ENCODE measurements at regions not wholly inside any gene's neighbourhood (a gene's known extent, or its start where the extent isn't known, plus 50 kb on each side); places are given as distances from the start of the nearest gene placed in this dataset.
A peak's percentile ranks its signal among the peaks of the same experiment; 100 is the strongest.

GRCh38 chrX:13144927-13145655, 100.7 kb upstream of the FAM9C start:
- BruUV-seq (replicated peaks), result no TSS peak
- Histone ChIP-seq H3K27me3 (ENCODE audit: control insufficient read depth, insufficient read depth, low read length) (no peaks in the 10 kb centered on the region), H3K27ac (ENCODE audit: low read length) (no peak overlapping the region), H3K4me1 (ENCODE audit: control insufficient read depth, insufficient read depth, low read length) (no peaks in the 10 kb centered on the region), H3K36me3 (ENCODE audit: control insufficient read depth, insufficient read depth, low read length) (no peaks in the 10 kb centered on the region), H3K4me3 (ENCODE audit: low read depth in 2 of 2, low read length in 2 of 2) (no peak overlapping the region), H3K9me3 (ENCODE audit: control insufficient read depth, insufficient read depth, low read depth, low read length) (no peaks in the 10 kb centered on the region)
- intact Hi-C loops (cut with micrococcal nuclease; ENCODE audit: unreplicated experiment), result no loop called here
- TF ChIP-seq CTCF (IDR thresholded peaks at IDR 0.05) (no peak), SIN3A (IDR thresholded peaks at IDR 0.05; ENCODE audit: borderline replicate concordance, insufficient read depth, low read depth, low read length) (no peak), TCF7L2 (IDR thresholded peaks at IDR 0.05; ENCODE audit: low read depth, low read length) (no peak), POLR2AphosphoS5 (IDR thresholded peaks at IDR 0.05; ENCODE audit: low read depth, low read length) (no peak)
- TF ChIP-seq, protein P1, sequence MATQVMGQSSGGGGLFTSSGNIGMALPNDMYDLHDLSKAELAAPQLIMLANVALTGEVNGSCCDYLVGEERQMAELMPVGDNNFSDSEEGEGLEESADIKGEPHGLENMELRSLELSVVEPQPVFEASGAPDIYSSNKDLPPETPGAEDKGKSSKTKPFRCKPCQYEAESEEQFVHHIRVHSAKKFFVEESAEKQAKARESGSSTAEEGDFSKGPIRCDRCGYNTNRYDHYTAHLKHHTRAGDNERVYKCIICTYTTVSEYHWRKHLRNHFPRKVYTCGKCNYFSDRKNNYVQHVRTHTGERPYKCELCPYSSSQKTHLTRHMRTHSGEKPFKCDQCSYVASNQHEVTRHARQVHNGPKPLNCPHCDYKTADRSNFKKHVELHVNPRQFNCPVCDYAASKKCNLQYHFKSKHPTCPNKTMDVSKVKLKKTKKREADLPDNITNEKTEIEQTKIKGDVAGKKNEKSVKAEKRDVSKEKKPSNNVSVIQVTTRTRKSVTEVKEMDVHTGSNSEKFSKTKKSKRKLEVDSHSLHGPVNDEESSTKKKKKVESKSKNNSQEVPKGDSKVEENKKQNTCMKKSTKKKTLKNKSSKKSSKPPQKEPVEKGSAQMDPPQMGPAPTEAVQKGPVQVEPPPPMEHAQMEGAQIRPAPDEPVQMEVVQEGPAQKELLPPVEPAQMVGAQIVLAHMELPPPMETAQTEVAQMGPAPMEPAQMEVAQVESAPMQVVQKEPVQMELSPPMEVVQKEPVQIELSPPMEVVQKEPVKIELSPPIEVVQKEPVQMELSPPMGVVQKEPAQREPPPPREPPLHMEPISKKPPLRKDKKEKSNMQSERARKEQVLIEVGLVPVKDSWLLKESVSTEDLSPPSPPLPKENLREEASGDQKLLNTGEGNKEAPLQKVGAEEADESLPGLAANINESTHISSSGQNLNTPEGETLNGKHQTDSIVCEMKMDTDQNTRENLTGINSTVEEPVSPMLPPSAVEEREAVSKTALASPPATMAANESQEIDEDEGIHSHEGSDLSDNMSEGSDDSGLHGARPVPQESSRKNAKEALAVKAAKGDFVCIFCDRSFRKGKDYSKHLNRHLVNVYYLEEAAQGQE (IDR thresholded peaks at IDR 0.05; ENCODE audit: insufficient read depth in 1 of 2, low read depth in 2 of 2, low read length in 1 of 2), result no peak
- ChIA-PET CTCF (no interaction called here), POLR2A (no interaction called here)
- no peak for ATAC-seq
- DNase-seq (ENCODE audit: low read depth, low spot score), result no peak
- in situ Hi-C loops (cut with HindIII; ENCODE audit: low pct_unique_long_range_greater_than_20kb, low sequenced_read_pairs), result no loop called here

GRCh38 chrX:13142891-13143290, 98.5 kb upstream of the FAM9C start:
- CTCF ChIA-PET, result no interaction called here
- in situ Hi-C loops (cut with HindIII; ENCODE audit: low pct_unique_long_range_greater_than_20kb, low sequenced_read_pairs), result no loop called here
- no peak for DNase-seq (ENCODE audit: low read depth, low spot score)

More at GRCh38 chrX:13142891-13143290, 98.5 kb upstream of the FAM9C start:
- no TSS peak for BruUV-seq (replicated peaks)
- no peak for ATAC-seq
- H3K36me3 ChIP-seq (ENCODE audit: control insufficient read depth, insufficient read depth, low read length), result no peaks in the 10 kb centered on the region
- POLR2A ChIA-PET, result no interaction called here
- TF ChIP-seq POLR2AphosphoS5 (IDR thresholded peaks at IDR 0.05; ENCODE audit: low read depth, low read length), result no peak
- TF ChIP-seq, protein P1 (IDR thresholded peaks at IDR 0.05; ENCODE audit: insufficient read depth in 1 of 2, low read depth in 2 of 2, low read length in 1 of 2), result no peak
- no peak for TF ChIP-seq CTCF (IDR thresholded peaks at IDR 0.05)
- no peak for TF ChIP-seq SIN3A (IDR thresholded peaks at IDR 0.05; ENCODE audit: borderline replicate concordance, insufficient read depth, low read depth, low read length)
- TF ChIP-seq TCF7L2 (IDR thresholded peaks at IDR 0.05; ENCODE audit: low read depth, low read length), result no peak
- no peaks in the 10 kb centered on the region for H3K4me1 ChIP-seq (ENCODE audit: control insufficient read depth, insufficient read depth, low read length)
- 0 out of 2 replicates have a peak overlapping the region, but pooled peaks have one; percentile 7 for H3K27ac ChIP-seq (ENCODE audit: low read length)
- H3K27me3 ChIP-seq (ENCODE audit: control insufficient read depth, insufficient read depth, low read length), result no peaks in the 10 kb centered on the region
- intact Hi-C loops (cut with micrococcal nuclease; ENCODE audit: unreplicated experiment), result no loop called here
- H3K9me3 ChIP-seq (ENCODE audit: control insufficient read depth, insufficient read depth, low read depth, low read length), result no peaks in the 10 kb centered on the region
- no peak overlapping the region for H3K4me3 ChIP-seq (ENCODE audit: low read depth in 2 of 2, low read length in 2 of 2)
